MCF 10A (cell line): ENCODE measurements at regions not wholly inside any gene's neighbourhood (a gene's known extent, or its start where the extent isn't known, plus 50 kb on each side); places are given as distances from the start of the nearest gene placed in this dataset.

Experiments used
- BruUV-seq: library from RNA; stranded (reverse); fragments of 400-500 nt; replicated peaks from 2 replicates; lab custom pipeline; 2021; lab: Mats Ljungman, UMichigan
- CTCF ChIA-PET: fragments of 300-600 bp; sonication (Branson Sonifier 250); formaldehyde crosslinking; extraction: SDS; loops from one replicate; lab custom pipeline; 2021; ENCODE audit warnings: antibody characterized with exemption, inconsistent platforms; lab: Yijun Ruan, JAX
- POLR2A ChIA-PET: fragments of 300-600, 350-650 bp; sonication (Branson Sonifier 250); formaldehyde crosslinking; extraction: SDS; loops from one replicate; lab custom pipeline; 2020; ENCODE audit warnings: antibody characterized with exemption, inconsistent platforms; lab: Yijun Ruan, JAX
- DNase-seq: peaks from one replicate; pipeline ENCODE4 v3.0.0-alpha.2; 2018; ENCODE audit not compliant: unreplicated experiment
- H3K27ac Mint-ChIP-seq: one replicate; pipeline ENCODE4 v1.8.0; 2022; ENCODE audit warnings: mild to moderate bottlenecking, low read depth, mixed read lengths; ENCODE audit not compliant: unreplicated experiment
- H3K27me3 Mint-ChIP-seq: one replicate; pipeline ENCODE4 v1.8.0; 2022; ENCODE audit warnings: mixed read lengths; ENCODE audit not compliant: insufficient read depth, unreplicated experiment
- H3K36me3 Mint-ChIP-seq: one replicate; pipeline ENCODE4 v1.8.0; 2022; ENCODE audit warnings: mild to moderate bottlenecking, moderate library complexity, mixed read lengths; ENCODE audit not compliant: insufficient read depth, unreplicated experiment
- H3K4me1 Mint-ChIP-seq: one replicate; pipeline ENCODE4 v1.8.0; 2022; ENCODE audit warnings: mixed read lengths; ENCODE audit not compliant: insufficient read depth, unreplicated experiment
- H3K4me3 Mint-ChIP-seq: one replicate; pipeline ENCODE4 v1.8.0; 2022; ENCODE audit warnings: mild to moderate bottlenecking, moderate library complexity, mixed read lengths; ENCODE audit not compliant: unreplicated experiment
- H3K9me3 Mint-ChIP-seq: one replicate; pipeline ENCODE4 v1.8.0; 2022; ENCODE audit warnings: mixed read lengths; ENCODE audit not compliant: unreplicated experiment
- intact Hi-C: fragments of 100-400 bp; cut with micrococcal nuclease; formaldehyde crosslinking; loops from 2 replicates; pipeline ENCODE4 v1.14.1; 2022
- TF ChIP-seq, protein P1 (sequence below): fragments of 200-600 bp; IDR thresholded peaks from one replicate; pipeline ENCODE4 v1.8.0; 2022; ENCODE audit warnings: antibody characterized with exemption, mild to moderate bottlenecking; ENCODE audit not compliant: unreplicated experiment

GRCh38 chr22:22796724-22797123, 90.9 kb upstream of the IGLL5 start:
- ChIA-PET POLR2A (no interaction called here), CTCF (interaction anchor here (0.7 kb wide), 1 partner anchor 592 kb away, joined by 3 read pairs; no protein-coding TSS in a partner anchor)
- Mint-ChIP-seq H3K9me3 (no peaks in the 10 kb centered on the region), H3K27ac (no peak overlapping the region), H3K36me3 (peaks cover 6% of the 10 kb centered on the region), H3K27me3 (peaks cover 33% of the 10 kb centered on the region), H3K4me1 (no peaks in the 10 kb centered on the region), H3K4me3 (no peak overlapping the region)
- no peak for DNase-seq
- intact Hi-C loops, result no loop called here
- BruUV-seq, result no TSS peak
- TF ChIP-seq, protein P1, sequence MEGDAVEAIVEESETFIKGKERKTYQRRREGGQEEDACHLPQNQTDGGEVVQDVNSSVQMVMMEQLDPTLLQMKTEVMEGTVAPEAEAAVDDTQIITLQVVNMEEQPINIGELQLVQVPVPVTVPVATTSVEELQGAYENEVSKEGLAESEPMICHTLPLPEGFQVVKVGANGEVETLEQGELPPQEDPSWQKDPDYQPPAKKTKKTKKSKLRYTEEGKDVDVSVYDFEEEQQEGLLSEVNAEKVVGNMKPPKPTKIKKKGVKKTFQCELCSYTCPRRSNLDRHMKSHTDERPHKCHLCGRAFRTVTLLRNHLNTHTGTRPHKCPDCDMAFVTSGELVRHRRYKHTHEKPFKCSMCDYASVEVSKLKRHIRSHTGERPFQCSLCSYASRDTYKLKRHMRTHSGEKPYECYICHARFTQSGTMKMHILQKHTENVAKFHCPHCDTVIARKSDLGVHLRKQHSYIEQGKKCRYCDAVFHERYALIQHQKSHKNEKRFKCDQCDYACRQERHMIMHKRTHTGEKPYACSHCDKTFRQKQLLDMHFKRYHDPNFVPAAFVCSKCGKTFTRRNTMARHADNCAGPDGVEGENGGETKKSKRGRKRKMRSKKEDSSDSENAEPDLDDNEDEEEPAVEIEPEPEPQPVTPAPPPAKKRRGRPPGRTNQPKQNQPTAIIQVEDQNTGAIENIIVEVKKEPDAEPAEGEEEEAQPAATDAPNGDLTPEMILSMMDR, result no peak

DNA sequence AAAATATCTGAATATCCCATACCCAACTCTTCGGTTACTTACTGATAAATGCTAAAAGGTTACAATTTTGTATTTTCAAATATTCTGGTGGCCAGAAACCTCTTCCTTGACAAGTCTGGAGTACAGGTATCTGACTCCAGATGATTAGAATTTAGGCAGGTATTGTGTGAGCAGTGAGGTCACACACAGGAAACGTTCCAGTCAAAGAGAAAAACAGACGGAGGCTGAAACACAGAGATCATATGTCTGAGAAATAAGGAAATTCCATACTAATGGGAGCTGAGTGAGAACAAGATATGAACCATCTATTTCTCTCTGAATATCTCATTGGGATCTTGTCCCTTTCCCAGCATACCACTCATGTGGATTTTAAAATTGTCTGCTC, 89.4 kb upstream of the IGLL5 start:
- no peak overlapping the region for H3K4me3 Mint-ChIP-seq
- no peak for DNase-seq
- H3K36me3 Mint-ChIP-seq, result peaks cover 1% of the 10 kb centered on the region
- ChIA-PET POLR2A (no interaction called here), CTCF (interaction anchor here (0.6 to 1.8 kb wide), 3 partner anchors 10 to 253 kb away, joined by 3 to 11 read pairs (median 4); no protein-coding TSS in a partner anchor)
- BruUV-seq, result no TSS peak
- no peak overlapping the region for H3K27ac Mint-ChIP-seq
- TF ChIP-seq, protein P1, result no peak
- H3K9me3 Mint-ChIP-seq, result no peaks in the 10 kb centered on the region
- peaks cover 41% of the 10 kb centered on the region for H3K27me3 Mint-ChIP-seq
- no peaks in the 10 kb centered on the region for H3K4me1 Mint-ChIP-seq
- intact Hi-C loops, result no loop called here

GRCh38 chr22:22798716-22799115, 88.9 kb upstream of the IGLL5 start:
- H3K4me1 Mint-ChIP-seq, result no peaks in the 10 kb centered on the region
- POLR2A ChIA-PET, result no interaction called here
- CTCF ChIA-PET, result interaction anchor here (0.6 to 1.8 kb wide), 6 partner anchors 11 to 1223 kb away, joined by 3 to 11 read pairs (median 4); no protein-coding TSS in a partner anchor
- H3K9me3 Mint-ChIP-seq, result no peaks in the 10 kb centered on the region
- no TSS peak for BruUV-seq
- intact Hi-C loops, result no loop called here
- H3K27me3 Mint-ChIP-seq, result peaks cover 43% of the 10 kb centered on the region
- H3K4me3 Mint-ChIP-seq, result no peak overlapping the region
- TF ChIP-seq, protein P1, result no peak
- no peaks in the 10 kb centered on the region for H3K36me3 Mint-ChIP-seq
- DNase-seq, result no peak
- H3K27ac Mint-ChIP-seq, result no peak overlapping the region

- TF ChIP-seq, protein P1, result no peak
- no peaks in the 10 kb centered on the region for H3K36me3 Mint-ChIP-seq
- POLR2A ChIA-PET, result no interaction called here
- intact Hi-C loops, result no loop called here
- H3K4me1 Mint-ChIP-seq, result no peaks in the 10 kb centered on the region
- no TSS peak for BruUV-seq
- no peak overlapping the region for H3K27ac Mint-ChIP-seq
- peaks cover 46% of the 10 kb centered on the region for H3K27me3 Mint-ChIP-seq
- H3K4me3 Mint-ChIP-seq, result no peak overlapping the region
- DNase-seq, result no peak
- CTCF ChIA-PET, result interaction anchor here (0.6 to 1.8 kb wide), 2 partner anchors 12 to 78 kb away, joined by 3 to 11 read pairs; no protein-coding TSS in a partner anchor
- H3K9me3 Mint-ChIP-seq, result no peaks in the 10 kb centered on the region
These were observed 88.1 kb upstream of the IGLL5 start for GRCh38 chr22:22799561-22799960.
